ENCODE measurements at regions not wholly inside any gene's neighbourhood (a gene's known extent, or its start where the extent isn't known, plus 50 kb on each side); places are given as distances from the start of the nearest gene placed in this dataset.
"Not testable (repeated sequence)": the region's sequence is repeated elsewhere in the genome, so short reads cannot be mapped to it uniquely, and the experiment has no call there.

DNA sequence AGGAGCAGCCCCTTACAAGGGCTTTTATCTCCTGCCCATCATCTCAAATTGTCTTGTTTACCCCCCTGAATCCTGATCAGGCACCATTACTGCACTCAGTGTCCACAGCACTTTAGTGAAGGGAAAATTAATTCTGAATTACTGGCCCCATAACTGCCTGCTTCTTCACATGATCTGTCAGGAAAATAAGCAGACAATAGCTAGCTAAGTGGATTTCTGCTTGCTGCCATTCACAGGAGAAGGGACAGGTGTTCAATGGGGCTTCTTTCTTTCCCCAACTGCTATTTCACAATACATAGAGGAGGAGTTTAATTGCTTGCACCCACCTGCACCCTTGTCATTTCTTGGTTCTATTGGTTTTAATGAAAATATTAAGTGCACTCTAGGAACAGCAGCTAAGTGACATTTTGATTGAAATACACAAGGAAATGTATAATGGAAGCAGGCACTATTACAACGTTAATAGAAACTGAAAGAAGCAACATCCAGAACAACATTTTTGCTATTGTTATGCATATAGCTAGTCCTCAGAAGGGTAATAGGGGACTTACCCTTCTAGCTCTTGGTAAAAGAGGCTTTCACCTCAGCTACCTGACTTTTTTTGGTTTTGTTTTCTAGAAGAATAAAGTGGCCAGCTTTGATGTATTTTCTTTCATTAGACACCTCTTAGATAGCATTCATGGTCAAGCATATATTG lies 599.3 kb upstream of the TLE4 start:
- DNase-seq (ENCODE audit: low spot score) = no peak

DNA sequence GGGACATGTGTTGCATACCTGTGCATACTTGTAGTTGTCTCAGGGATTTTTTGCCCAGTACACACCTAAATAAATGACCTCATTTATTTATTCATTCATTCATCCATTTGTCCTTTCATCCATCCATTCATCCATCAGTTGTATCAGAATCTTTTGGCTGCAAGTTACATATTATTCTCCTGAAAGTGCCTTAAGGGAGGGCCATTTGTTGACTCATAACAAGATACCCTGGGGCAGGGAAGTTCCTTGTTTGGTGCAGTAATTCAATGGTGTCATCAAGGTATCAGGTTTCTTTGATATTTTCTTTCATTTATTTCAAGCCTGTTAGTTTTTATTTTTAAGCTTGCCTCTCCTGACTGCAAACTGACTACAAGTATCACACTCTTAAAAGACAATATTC lies 597.9 kb upstream of the TLE4 start:
- no peak for DNase-seq (ENCODE audit: low spot score)

DNA sequence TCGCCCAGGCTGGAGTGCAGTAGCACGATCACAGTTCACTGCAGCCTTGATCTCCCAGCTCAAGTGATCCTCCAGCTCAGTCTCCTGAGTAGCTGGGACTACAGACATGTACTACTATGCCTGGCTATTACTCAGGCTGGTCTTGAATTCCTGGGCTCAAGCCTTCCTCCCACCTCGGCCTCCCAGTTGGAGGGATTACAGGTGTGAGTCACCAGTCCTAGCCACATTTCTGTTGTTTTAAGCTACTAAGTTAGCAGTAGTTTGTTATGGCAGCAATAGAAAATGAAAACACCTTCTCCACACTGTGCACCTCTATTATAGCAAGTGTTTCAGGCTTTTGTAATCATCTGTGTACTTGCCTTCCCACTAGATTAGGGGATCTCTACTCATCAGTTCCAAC lies 588.9 kb upstream of the TLE4 start:
- no peak for DNase-seq (ENCODE audit: low spot score)

DNA sequence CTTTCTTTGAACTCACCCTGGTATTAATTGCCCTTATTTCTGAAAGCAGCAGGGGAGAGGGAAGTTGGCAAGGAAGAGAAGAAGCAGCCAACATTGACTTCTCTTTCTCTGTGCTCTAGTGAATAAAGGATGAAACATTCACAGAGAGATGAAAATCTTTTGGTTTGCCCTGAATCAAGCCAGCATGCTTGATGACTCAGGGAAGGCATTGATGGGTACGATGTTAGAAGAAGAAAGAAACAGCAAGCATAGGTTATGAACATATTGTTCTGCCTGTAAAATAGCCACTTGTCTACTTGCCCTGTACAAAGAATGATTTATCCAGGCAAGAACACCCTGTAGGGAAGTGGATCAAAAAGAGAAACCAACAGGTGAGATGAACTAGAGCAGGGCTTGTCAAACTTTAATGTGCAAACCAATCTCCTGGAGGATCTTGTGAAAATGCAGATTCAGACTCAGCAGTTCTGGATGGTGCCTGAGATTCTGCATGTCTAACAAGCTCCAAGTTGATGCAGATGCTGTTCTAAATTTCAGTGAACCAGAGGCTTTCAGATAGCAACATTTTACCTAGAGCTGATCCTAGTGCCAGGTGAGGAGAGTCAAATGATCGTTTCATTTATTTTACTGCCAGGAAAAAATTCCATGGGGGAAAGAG lies 586.6 kb upstream of the TLE4 start:
- no peak for DNase-seq (ENCODE audit: low spot score)

DNA sequence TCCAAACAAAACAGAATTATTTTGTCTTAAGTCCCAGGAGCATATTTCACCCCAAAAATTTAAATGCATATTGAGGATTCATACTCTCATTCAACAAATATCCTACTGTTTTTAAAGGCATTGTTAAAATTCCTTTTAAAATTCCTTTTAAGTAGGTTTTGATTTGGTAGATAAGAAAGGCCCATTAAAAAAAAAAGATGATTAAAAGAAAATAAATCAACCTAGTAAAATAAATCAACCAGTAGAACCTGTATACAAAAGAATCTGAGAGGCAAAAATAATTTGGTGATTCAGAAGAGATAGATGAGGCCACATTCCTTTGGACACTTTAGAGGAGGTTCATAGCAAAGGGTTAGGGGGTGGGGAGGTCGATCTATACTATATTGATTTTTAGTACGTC lies 585.3 kb upstream of the TLE4 start:
- DNase-seq (ENCODE audit: low spot score) = no peak

DNA sequence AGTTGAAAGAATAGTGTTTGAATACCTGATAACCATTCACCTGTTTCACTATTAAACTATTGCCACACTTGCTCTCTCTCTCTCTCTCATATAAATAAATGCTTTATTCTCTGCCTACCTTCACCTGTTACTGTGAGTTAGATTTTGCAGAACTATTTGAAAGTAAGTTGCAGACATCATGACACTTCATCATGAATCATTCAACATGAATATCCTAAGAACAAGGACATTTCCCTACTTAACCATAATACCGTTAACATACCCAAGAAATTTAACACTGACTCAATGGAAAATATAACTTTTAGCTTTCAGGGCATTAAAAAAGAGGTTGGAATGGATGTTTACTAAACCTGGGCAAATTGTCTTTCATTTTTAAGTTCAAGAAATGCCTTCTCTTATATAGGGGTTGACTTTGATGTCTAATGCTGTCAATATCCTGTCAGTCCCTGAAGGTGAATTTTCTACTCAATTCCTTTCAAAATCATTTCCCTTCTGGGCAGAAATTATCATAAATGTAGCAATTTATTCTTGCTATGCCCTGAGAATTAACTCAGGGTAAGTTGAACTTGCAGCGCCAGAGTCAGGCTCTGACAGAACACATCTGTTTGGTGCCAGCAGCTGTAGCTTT lies 582.6 kb upstream of the TLE4 start:
- no peak for DNase-seq (ENCODE audit: low spot score)

DNA sequence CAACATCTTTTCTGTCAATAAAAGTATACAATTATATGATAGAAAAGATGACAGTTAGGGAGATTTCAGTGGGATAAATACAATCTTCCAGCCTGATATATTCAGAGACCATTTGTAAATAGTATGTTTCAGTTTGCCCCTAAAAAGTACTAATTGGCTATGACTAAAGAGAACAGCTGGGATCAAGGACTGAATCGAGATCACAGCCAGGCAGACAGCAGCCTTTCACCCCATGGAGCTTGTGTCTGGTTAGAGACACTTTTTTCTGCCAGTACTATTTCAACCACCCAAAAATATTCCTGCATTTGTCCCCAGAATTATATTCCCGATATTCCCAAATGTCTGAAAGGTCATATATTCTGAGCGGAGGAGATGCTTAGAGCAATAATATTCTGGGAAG lies 577.3 kb upstream of the TLE4 start:
- DNase-seq (ENCODE audit: low spot score) = no peak

DNA sequence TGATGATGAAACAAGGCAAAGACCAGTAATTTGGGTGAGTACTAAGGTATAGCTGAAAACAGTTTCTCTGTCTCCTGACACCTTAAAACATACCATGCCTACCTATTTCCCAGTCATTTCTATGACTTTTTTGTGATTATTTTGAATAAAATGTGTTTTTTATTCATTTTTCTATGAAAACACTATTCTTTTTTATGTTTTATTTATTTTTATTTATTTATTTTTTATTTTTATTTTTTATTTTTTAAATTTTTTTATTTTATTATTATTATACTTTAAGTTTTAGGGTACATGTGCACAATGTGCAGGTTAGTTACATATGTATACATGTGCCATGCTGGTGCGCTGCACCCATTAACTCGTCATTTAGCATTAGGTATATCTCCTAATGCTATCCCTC lies 576.8 kb upstream of the TLE4 start:
- not testable (repeated sequence) for DNase-seq (ENCODE audit: low spot score)

DNA sequence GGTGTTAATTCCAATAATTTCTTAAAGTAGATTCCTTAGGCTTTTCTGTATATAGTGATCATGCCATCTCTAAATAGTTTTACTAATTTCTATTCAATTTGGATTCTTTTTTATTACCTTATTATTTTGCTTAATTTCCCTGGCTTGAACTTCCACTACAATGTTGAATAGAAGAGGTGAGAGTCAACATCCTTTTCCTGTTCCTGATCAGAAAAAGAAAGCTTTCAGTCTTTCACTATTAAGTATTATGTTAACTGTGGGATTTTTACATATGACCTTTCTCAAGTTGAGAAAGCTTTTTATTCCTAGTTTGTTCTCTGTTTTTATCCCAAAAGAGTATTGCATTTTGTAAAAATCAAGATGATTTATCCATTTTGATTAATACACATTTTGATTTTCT lies 574.5 kb upstream of the TLE4 start:
- DNase-seq (ENCODE audit: low spot score) = no peak

DNA sequence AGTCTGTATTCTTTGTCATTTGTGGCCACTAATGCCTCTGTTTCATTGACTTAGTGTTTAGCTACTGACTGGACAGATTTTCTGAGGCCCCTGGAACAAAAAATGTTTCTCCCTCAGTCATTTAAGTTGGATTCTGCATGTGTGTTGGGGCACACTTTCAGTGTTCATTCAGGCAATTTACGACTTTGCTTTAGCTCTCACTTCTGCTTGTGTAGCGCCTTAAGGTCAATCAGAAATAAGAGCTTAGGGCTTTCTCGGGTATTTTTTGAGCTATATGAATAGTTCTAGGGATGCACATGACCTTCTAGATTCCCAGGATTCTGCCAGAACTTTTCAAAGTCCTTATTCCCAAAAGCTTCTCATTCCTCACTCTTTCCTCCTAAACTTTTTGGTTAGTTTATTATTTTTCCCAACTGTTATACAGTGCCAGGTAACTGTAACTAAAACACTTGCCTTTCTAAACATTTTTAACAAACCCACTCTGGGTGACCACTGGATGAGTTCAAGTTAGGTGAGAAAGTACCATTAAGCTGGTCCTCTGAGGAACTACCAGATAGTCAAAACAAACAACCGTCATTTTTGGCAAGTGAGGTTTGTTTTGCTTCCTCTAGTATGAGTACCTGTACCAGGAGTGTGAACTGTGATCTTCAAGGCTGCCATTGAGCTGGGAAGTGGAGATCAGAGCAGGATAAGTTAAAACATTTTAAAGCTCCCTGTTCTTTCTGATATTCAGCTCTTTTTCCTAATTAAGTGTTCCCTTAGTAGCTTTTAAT lies 571.3 kb upstream of the TLE4 start:
- DNase-seq (ENCODE audit: low spot score) = no peak

DNA sequence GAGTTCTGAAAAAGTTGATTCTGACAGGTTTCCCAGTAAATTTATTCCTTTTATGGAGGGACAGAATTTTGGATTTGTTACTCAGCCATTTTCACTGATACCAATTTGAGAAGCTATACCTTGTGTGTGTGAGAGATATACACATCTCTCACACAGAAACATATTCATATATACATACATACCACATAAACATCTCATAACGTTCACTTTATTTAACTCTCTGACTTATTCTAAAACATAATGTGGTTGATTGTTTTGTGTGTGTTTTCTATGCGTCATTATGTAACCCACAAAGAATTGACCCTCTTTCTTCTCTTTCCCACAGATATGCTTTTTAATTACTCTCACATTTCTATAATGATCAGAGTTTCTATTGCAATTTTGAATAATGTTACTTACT lies 570.8 kb upstream of the TLE4 start:
- no peak for DNase-seq (ENCODE audit: low spot score)

DNA sequence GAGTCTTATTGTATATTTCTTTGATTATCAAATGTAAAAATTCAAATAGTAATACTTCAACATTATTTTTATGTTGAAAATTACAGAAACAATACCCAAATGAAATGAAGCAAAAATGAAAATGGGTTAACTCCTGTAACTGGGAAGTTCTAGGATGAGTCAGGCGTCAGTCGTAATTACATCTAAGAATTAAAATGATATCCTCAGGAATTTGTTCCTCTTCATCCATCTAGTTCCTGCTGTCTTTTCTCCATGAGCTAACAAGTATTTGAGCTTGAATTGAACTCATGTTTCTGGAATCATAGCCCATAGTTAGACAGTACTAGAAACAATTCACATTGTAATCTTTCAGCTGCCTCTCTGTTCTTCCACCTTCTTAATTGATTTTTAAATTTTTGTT lies 568.3 kb upstream of the TLE4 start:
- DNase-seq (ENCODE audit: low spot score) = no peak

DNA sequence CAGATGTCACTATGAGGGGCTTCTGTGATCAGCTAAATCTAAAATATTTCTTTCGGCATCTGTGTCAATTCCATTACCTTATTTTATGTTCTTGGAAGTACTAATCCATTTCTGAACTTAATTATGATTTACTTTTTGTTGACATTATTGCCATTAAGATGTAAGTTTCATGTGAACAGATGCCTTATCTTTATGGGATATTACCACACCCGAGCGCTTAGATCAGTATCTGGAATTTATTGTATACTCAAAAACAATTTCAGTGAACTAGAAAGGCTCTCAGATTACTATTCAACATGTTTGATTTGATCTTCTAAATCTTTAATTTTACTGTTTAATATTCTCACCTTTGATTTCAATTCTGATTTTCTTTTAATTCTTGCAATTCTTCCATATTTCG lies 567.7 kb upstream of the TLE4 start:
- no peak for DNase-seq (ENCODE audit: low spot score)

DNA sequence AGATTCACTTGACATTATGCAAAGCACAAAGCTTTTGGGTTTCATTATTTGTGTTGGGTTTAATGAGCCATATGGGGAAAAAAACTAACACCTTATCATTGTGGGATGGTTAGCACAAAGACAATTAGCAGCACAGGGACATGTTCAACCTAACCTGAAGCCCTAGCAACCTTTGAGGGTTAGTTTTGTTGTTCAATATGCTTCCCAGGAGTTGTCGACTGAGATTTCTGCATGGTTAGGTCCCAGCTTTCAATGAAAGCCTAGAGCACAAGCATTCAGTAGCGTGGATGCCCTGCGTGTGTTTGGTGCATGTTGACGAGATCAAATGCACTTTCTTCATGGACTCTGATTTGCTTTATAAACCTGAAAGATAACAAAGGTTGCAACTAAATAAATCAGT lies 565.2 kb upstream of the TLE4 start:
- no peak for DNase-seq (ENCODE audit: low spot score)

DNA sequence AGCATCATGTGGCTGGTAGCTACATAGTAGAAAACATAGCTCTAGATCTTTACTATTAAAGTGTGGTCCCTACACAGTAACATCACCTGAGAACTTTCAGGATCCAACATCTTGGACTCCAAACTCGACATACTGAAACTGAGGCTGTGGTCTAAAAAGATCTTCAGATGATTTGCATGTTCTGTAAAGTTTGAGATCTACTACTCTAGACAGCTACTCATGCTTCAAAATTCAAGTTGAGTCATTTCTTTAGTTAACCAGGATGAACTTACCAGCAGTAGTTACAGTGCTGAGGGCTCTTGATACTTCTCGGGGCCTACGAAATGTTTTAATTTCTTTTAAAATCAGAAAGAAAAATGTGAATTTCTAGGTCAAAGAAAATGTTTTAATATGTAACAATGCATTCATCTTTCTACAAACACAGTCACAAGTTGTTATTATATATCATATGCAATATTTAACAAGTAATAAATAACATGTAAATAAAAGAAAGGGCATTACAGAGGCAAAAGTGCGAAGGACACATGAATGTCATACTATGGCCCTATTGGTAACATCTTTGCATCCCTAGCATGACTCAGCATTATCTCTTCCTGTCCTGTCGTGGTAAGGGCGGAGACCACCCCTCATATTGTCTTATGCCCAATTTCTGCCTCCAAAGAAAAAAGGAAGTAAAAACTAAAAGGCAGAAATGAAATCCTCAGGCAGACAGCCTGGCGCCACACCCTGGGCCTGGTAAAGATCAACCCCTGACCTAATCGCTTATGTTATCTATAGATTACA lies 563.9 kb upstream of the TLE4 start:
- no peak for DNase-seq (ENCODE audit: low spot score)

DNA sequence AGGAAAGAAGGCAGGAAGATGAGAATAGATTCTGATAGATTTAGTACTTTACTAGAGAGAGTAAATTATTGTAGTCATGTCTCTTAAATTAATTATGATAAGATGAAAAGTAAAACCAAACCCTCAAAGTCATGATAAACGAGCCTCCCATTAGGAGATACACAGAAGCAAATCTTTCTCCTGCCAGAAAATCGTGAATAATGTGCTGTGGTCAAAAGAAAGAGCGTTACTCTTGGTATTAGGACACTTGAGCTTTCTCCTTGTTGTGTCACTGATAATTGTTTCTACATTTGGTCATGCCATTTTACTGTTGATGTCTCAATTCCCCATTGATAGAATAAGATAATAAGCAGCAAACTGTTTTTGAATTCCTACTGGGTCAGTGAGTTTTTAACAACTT lies 562.8 kb upstream of the TLE4 start:
- no peak for DNase-seq (ENCODE audit: low spot score)

DNA sequence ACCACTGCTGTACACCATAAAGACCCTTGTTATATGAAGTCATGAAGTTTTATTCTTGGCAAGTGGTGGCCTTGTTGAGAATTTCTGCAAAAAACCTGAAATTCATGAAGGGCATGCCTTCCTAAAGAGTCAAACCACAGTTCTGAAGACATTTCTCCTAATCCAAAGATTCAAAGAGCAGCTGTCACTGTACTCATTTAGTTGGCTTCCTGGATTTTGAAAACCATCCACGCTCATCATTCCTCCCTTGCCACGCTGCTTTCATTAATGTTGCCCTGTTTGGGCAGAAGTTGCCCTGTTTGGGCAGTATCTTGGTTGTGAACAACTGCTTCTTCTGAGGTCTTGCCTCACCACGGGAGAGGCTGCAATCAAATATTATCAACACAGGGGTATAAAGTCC lies 560.3 kb upstream of the TLE4 start:
- no peak for DNase-seq (ENCODE audit: low spot score)

DNA sequence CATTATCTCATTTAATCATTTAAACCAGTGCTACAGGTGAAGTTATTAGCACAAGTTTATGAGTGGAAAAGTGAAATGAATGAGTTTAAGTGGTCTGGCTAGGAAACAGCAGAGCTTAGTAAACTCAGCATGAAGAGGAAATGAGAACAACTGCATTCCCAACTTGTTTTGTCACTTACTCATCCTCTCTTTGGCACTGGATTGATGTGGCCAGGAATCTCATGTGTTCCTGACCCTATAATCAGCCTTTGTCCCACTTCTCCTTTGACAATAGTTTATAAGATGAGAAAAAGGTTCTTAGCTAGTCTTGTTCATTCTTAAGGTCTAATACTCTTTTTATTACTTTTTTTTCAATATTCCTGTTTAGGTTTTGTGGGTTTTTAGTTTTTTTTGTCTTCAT lies 559.2 kb upstream of the TLE4 start:
- no peak for DNase-seq (ENCODE audit: low spot score)

DNA sequence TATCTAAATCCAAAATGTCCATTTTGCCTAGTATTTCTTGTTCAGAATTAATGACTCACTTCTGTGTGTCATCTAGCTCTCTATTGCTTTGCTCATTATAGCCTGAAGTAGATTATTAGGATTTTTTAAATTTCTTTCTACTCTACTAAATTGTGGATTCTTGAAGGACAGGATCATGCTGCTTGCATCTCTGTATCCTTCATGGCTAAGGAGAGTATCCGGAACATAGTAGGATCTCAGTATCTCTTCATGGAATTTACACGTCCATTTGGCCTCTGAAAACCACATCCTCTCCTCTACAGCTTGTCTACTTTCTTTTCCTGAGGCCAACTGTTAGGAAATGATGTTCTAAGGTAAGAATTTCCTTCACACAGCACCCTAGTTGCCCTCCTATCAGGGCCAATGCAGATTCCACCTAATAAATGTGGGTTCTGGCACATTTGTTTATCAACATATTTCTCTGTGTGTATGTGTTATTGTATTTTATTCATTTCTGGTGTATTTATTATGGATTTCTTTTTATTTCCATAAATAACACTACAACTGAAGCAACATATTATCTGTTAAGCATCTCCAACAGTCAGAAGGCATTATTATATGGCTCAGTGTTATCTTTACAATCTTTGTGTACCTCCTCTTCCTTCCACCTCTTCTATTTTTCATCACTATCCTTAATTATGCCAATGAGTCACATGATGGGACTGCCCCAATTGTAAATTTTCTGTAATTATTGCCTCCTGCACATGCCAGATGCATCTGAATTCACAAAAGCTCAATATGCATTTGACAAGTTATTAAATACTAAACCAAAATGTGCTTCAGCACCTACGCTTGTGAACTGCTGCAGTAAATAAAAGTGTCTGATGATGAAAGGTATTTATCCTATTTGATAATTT lies 557.8 kb upstream of the TLE4 start:
- no peak for DNase-seq (ENCODE audit: low spot score)

DNA sequence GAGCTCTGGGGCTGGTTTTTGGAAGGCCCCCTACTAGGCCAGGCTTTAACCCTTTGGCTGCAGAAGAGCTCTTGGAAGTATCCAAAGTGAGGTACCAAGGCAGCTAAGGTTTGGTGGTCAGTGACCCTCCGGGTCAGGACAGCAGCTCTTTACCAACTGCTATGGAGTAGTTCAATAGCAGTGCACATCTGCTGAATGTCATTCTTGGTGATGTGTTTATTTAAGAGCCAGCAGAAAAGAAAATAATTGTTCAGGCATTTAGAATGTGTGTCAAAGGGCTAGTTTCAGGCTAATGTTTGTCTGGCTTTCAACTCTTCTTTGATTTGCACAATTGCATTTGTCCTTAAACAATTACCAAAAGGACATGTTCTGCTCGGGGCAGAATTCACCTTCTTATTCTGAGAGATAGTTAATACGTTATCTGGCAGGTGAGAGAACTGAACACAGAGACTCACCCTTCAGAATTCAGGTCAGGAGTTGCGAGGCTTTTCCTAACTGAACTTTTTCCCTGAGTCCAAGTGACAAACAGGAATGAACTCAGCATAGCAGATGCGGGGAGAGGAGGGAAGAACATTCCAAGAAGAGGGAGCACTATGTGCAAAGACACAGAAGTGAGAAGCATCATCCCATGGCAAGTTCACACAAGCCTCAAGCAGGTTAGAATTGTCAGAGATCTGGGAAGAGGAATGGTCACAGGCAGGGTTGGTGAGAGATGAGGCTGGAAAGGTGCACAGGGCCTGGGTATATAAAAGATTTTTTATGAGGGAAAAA lies 556.7 kb upstream of the TLE4 start:
- no peak for DNase-seq (ENCODE audit: low spot score)
